ENCODE measurements at regions not wholly inside any gene's neighbourhood (a gene's known extent, or its start where the extent isn't known, plus 50 kb on each side); places are given as distances from the start of the nearest gene placed in this dataset.
"Not testable (repeated sequence)": the region's sequence is repeated elsewhere in the genome, so short reads cannot be mapped to it uniquely, and the experiment has no call there.

- CTCF ChIA-PET; intact Hi-C loops (cut with micrococcal nuclease); H3K9me2 ChIP-seq (ENCODE audit: insufficient read depth); H3K9me3 ChIP-seq (ENCODE audit: control insufficient read depth in 1 of 2, insufficient read depth in 1 of 2, low read depth in 1 of 2, low read length in 2 of 2); H4K20me1 ChIP-seq (ENCODE audit: insufficient read depth); RAD21 ChIA-PET (ENCODE audit: low non-redundant PET in 1 of 2, low total read pairs in 2 of 2, uncharacterized antibody in 2 of 2, unreplicated experiment in 2 of 2); H3K9ac ChIP-seq (ENCODE audit: low read length); ATAC-seq; H3K4me1 ChIP-seq (ENCODE audit: control insufficient read depth in 1 of 2, insufficient read depth in 2 of 2, low read length in 2 of 2); H3K4me3 ChIP-seq (replicated peaks in 1 of 2; ENCODE audit: low read depth in 1 of 2, low read length in 2 of 2); H2AFZ ChIP-seq (ENCODE audit: low read depth, low read length, poor library complexity, severe bottlenecking); H3K27ac ChIP-seq (ENCODE audit: low read depth, low read length); BruUV-seq (replicated peaks); H3K36me3 ChIP-seq (ENCODE audit: control insufficient read depth in 1 of 2, insufficient read depth in 2 of 2, low read length in 2 of 2); DNase-seq (ENCODE audit: low read depth, low spot score); H3K4me2 ChIP-seq (ENCODE audit: low read length); H3K27me3 ChIP-seq (ENCODE audit: insufficient read depth, low read length); POLR2A ChIA-PET; H3K79me2 ChIP-seq (ENCODE audit: insufficient read depth, low read length): not testable (repeated sequence)
These were observed 67.8 kb upstream of the PLGLB1 start for GRCh38 chr2:87089401-87089800.

GRCh38 chr2:87093252-87093651, 71.6 kb upstream of the PLGLB1 start:
- intact Hi-C loops (cut with micrococcal nuclease); H3K36me3 ChIP-seq (ENCODE audit: control insufficient read depth in 1 of 2, insufficient read depth in 2 of 2, low read length in 2 of 2); RAD21 ChIA-PET (ENCODE audit: low non-redundant PET in 1 of 2, low total read pairs in 2 of 2, uncharacterized antibody in 2 of 2, unreplicated experiment in 2 of 2); BruUV-seq (replicated peaks); H3K27me3 ChIP-seq (ENCODE audit: insufficient read depth, low read length); H3K9ac ChIP-seq (ENCODE audit: low read length); H3K27ac ChIP-seq (ENCODE audit: low read depth, low read length); H4K20me1 ChIP-seq (ENCODE audit: insufficient read depth); H3K9me2 ChIP-seq (ENCODE audit: insufficient read depth); H2AFZ ChIP-seq (ENCODE audit: low read depth, low read length, poor library complexity, severe bottlenecking); CTCF ChIA-PET; H3K4me2 ChIP-seq (ENCODE audit: low read length); ATAC-seq; H3K4me1 ChIP-seq (ENCODE audit: control insufficient read depth in 1 of 2, insufficient read depth in 2 of 2, low read length in 2 of 2); POLR2A ChIA-PET; DNase-seq (ENCODE audit: low read depth, low spot score); H3K4me3 ChIP-seq (replicated peaks in 1 of 2; ENCODE audit: low read depth in 1 of 2, low read length in 2 of 2); H3K9me3 ChIP-seq (ENCODE audit: control insufficient read depth in 1 of 2, insufficient read depth in 1 of 2, low read depth in 1 of 2, low read length in 2 of 2); H3K79me2 ChIP-seq (ENCODE audit: insufficient read depth, low read length): not testable (repeated sequence)

GRCh38 chr2:87093937-87094529, 72.4 kb upstream of the PLGLB1 start:
- H3K9ac ChIP-seq (ENCODE audit: low read length); H3K9me2 ChIP-seq (ENCODE audit: insufficient read depth); H3K36me3 ChIP-seq (ENCODE audit: control insufficient read depth in 1 of 2, insufficient read depth in 2 of 2, low read length in 2 of 2); H3K27ac ChIP-seq (ENCODE audit: low read depth, low read length); H3K4me2 ChIP-seq (ENCODE audit: low read length); H3K9me3 ChIP-seq (ENCODE audit: control insufficient read depth in 1 of 2, insufficient read depth in 1 of 2, low read depth in 1 of 2, low read length in 2 of 2); intact Hi-C loops (cut with micrococcal nuclease); CTCF ChIA-PET; H3K27me3 ChIP-seq (ENCODE audit: insufficient read depth, low read length); RAD21 ChIA-PET (ENCODE audit: low non-redundant PET in 1 of 2, low total read pairs in 2 of 2, uncharacterized antibody in 2 of 2, unreplicated experiment in 2 of 2); ATAC-seq; H3K79me2 ChIP-seq (ENCODE audit: insufficient read depth, low read length); H2AFZ ChIP-seq (ENCODE audit: low read depth, low read length, poor library complexity, severe bottlenecking); H4K20me1 ChIP-seq (ENCODE audit: insufficient read depth); BruUV-seq (replicated peaks); H3K4me1 ChIP-seq (ENCODE audit: control insufficient read depth in 1 of 2, insufficient read depth in 2 of 2, low read length in 2 of 2); H3K4me3 ChIP-seq (replicated peaks in 1 of 2; ENCODE audit: low read depth in 1 of 2, low read length in 2 of 2); DNase-seq (ENCODE audit: low read depth, low spot score); POLR2A ChIA-PET: not testable (repeated sequence)

DNA sequence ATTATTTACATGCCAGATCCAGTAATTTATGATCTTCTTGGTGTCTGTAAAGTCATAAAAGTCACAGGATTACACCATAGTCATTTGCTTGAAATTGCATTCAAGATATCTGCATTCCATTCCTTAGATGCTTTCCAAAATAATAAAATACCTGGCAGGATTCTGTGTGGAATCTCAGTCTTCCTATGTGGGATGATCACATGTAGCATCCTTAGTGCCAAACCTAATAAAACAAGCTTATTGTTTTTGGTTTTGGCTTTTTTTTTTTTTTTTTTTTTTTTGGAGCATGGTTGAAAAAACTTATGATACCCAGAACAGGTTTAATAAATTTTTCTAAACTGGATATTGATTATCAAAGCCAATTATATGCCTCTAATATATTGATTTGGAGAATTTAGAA, 74.2 kb upstream of the PLGLB1 start:
- H3K27ac ChIP-seq (ENCODE audit: low read depth, low read length); H2AFZ ChIP-seq (ENCODE audit: low read depth, low read length, poor library complexity, severe bottlenecking); RAD21 ChIA-PET (ENCODE audit: low non-redundant PET in 1 of 2, low total read pairs in 2 of 2, uncharacterized antibody in 2 of 2, unreplicated experiment in 2 of 2); H3K4me1 ChIP-seq (ENCODE audit: control insufficient read depth in 1 of 2, insufficient read depth in 2 of 2, low read length in 2 of 2); POLR2A ChIA-PET; H3K9me2 ChIP-seq (ENCODE audit: insufficient read depth); ATAC-seq; H3K79me2 ChIP-seq (ENCODE audit: insufficient read depth, low read length); H3K9me3 ChIP-seq (ENCODE audit: control insufficient read depth in 1 of 2, insufficient read depth in 1 of 2, low read depth in 1 of 2, low read length in 2 of 2); BruUV-seq (replicated peaks); H3K27me3 ChIP-seq (ENCODE audit: insufficient read depth, low read length); H3K4me2 ChIP-seq (ENCODE audit: low read length); H3K36me3 ChIP-seq (ENCODE audit: control insufficient read depth in 1 of 2, insufficient read depth in 2 of 2, low read length in 2 of 2); intact Hi-C loops (cut with micrococcal nuclease); H3K9ac ChIP-seq (ENCODE audit: low read length); CTCF ChIA-PET; H3K4me3 ChIP-seq (replicated peaks in 1 of 2; ENCODE audit: low read depth in 1 of 2, low read length in 2 of 2); DNase-seq (ENCODE audit: low read depth, low spot score); H4K20me1 ChIP-seq (ENCODE audit: insufficient read depth): not testable (repeated sequence)
